Rectal smooth muscle tissue (tissue), 1 donor: ENCODE measurements at regions not wholly inside any gene's neighbourhood (a gene's known extent, or its start where the extent isn't known, plus 50 kb on each side); places are given as distances from the start of the nearest gene placed in this dataset.

Source experiments
- H3K27ac ChIP-seq: one replicate; pipeline ENCODE4 v1.7.0; 2013; ENCODE audit warnings: low read depth, low read length, inconsistent platforms
- H3K27me3 ChIP-seq: one replicate; pipeline ENCODE4 v1.7.0; 2013; ENCODE audit warnings: low read length; ENCODE audit not compliant: control insufficient read depth, insufficient read depth
- H3K36me3 ChIP-seq: one replicate; pipeline ENCODE4 v1.7.0; 2013; ENCODE audit warnings: low read length; ENCODE audit not compliant: control insufficient read depth, insufficient read depth
- H3K4me1 ChIP-seq: one replicate; pipeline ENCODE4 v1.7.0; 2013; ENCODE audit warnings: low read length; ENCODE audit not compliant: control insufficient read depth, insufficient read depth
- H3K4me3 ChIP-seq: one replicate; pipeline ENCODE4 v1.7.0; 2013; ENCODE audit warnings: low read length
- H3K9ac ChIP-seq: one replicate; pipeline ENCODE4 v1.7.0; 2013; ENCODE audit warnings: low read length

DNA sequence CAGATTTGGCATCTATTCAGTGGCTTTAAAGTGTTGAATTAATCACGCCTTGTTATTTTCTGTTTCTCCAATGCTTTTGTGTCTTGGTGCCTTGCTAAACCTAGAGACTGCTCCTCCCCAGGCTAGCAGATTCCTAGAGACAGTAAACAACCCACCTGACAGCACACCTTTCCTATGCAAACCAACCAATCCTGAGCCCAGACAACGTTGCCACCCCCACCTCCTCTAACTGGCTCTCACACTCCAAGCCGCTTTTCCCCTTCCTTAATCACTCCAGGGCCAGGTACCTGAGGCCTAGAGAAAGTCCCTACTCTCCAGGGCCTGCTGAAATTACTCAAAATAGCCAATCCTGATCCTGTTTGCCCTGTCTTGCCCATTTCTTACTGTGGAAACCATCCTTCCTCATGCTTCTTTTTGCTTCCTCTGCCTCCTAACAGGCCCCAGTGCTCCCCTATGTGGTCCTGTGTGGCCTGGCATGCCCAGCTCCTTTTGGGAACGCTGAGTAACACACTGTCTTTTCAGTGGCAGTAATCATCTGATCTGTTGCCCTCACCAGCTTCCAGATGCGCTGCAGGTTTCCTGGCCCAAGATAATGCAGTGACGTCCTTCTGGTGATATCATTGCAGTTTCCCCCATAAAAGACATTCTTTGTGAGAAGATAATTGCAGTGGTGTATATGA, 53.4 kb downstream of the GAS1 start:
- no peaks in the 10 kb centered on the region for H3K4me1 ChIP-seq
- no peaks in the 10 kb centered on the region for H3K27me3 ChIP-seq
- no peak overlapping the region for H3K4me3 ChIP-seq
- no peaks in the 10 kb centered on the region for H3K36me3 ChIP-seq
- H3K9ac ChIP-seq: no peak overlapping the region
- H3K27ac ChIP-seq: no peak overlapping the region

- H3K27me3 ChIP-seq: no peaks in the 10 kb centered on the region
- no peaks in the 10 kb centered on the region for H3K36me3 ChIP-seq
- no peak overlapping the region for H3K4me3 ChIP-seq
- H3K4me1 ChIP-seq: no peaks in the 10 kb centered on the region
- no peak overlapping the region for H3K27ac ChIP-seq
- H3K9ac ChIP-seq: no peak overlapping the region
Observed at GRCh38 chr9:86892576-86892975, 54.7 kb downstream of the GAS1 start.

- no peaks in the 10 kb centered on the region for H3K36me3 ChIP-seq
- H3K4me3 ChIP-seq: no peak overlapping the region
- H3K27ac ChIP-seq: no peak overlapping the region
- H3K9ac ChIP-seq: no peak overlapping the region
- H3K4me1 ChIP-seq: no peaks in the 10 kb centered on the region
- H3K27me3 ChIP-seq: no peaks in the 10 kb centered on the region
Observed at GRCh38 chr9:86891886-86892437, 55.3 kb downstream of the GAS1 start.

DNA sequence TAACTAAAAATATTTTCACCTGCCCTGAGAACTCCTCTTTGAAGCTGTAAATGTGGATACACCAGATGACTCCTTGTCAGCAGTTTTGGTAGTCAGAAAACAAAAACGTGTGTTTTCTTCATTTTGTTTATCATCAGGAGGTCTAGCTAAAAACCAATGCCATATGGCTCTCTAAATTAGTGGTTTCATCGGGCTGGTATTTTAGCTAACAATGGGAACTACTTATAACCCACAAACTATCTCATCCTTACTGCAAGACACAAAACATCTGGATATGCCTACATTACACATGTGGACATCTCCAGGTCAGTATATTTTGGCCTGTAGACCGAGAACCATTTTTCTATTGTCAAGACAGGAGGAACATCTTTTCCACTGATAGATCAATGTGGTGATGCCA, 56.2 kb downstream of the GAS1 start:
- Histone ChIP-seq H3K4me1 (no peaks in the 10 kb centered on the region), H3K4me3 (no peak overlapping the region), H3K27me3 (no peaks in the 10 kb centered on the region), H3K27ac (no peak overlapping the region), H3K36me3 (no peaks in the 10 kb centered on the region), H3K9ac (no peak overlapping the region)

DNA sequence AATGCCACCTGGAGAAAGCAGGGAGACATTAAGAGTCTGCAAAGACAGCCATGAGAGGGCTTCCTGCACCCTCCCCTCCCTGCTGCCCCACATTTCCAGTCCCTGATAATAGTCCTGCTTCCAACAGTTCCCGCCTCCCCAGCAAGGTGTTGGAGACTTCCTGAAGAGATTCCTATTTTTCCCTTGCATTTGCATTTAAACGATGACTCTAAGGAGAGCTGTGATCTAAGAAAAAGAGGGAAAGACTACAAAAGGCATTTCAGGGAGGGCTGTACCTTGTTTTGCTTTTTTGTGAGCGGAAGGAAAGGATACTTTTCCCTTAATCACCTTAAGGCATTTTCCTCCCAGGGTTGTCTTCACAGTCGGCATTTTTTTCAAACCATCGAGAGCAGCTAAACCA, 62.1 kb downstream of the GAS1 start:
- Histone ChIP-seq H3K27ac (no peak overlapping the region), H3K4me1 (no peaks in the 10 kb centered on the region), H3K36me3 (no peaks in the 10 kb centered on the region), H3K27me3 (no peaks in the 10 kb centered on the region), H3K9ac (no peak overlapping the region), H3K4me3 (no peak overlapping the region)

DNA sequence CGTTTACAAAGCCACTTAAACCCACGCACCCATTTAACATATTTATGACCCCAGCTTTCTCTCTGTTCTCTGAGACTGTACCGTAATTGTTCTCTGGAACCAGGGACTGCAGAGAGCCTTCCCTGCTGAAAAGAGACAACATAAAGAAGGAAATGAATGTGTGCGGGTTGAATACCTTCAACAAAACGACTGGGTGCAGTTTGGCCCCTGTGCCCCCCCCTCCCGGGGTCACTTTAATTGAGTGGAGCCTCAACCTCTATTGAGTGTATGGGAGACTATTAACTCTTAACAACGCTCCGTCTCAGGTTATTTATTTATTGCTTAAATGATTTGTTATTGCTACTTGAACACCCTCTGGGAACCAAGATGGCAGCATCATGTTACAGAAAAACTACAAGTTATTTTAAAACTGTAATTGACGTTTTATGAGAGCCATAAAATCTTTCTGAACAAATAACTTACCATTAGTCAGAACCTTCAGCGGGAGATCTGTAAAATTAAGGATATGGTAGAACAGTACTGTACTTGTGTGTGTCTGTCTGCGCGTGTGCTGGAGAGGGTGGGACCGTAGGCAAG, 70.6 kb downstream of the GAS1 start:
- Histone ChIP-seq H3K9ac (no peak overlapping the region), H3K27me3 (no peaks in the 10 kb centered on the region), H3K4me3 (no peak overlapping the region), H3K4me1 (no peaks in the 10 kb centered on the region), H3K36me3 (no peaks in the 10 kb centered on the region), H3K27ac (no peak overlapping the region)

DNA sequence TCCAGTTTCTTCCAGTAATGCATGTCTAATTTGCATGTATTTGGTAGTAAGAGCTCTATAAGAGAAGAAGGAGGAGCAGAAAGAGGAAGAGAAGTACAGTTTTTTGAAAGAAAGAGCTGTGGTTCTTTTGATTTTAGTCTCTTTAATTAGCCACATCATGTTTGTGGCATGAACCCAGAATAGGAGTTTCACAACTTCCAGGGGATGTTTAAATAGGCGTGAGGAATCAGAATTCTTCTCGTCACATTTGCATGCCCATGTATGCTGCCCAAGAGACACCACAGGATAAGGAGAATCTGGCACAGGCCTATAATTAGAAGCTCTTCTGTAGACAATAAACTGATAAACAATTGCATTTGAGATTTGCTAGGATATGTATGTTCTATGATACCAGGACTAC, 78.7 kb downstream of the GAS1 start:
- Histone ChIP-seq H3K4me1 (peaks cover 5% of the 10 kb centered on the region), H3K4me3 (no peak overlapping the region), H3K9ac (no peak overlapping the region), H3K27me3 (no peaks in the 10 kb centered on the region), H3K36me3 (no peaks in the 10 kb centered on the region), H3K27ac (no peak overlapping the region)

- Histone ChIP-seq H3K9ac (no peak overlapping the region), H3K27me3 (no peaks in the 10 kb centered on the region), H3K36me3 (no peaks in the 10 kb centered on the region), H3K4me3 (no peak overlapping the region), H3K27ac (no peak overlapping the region), H3K4me1 (peaks cover 5% of the 10 kb centered on the region)
Observed at GRCh38 chr9:86867804-86868313, 79.4 kb downstream of the GAS1 start.

DNA sequence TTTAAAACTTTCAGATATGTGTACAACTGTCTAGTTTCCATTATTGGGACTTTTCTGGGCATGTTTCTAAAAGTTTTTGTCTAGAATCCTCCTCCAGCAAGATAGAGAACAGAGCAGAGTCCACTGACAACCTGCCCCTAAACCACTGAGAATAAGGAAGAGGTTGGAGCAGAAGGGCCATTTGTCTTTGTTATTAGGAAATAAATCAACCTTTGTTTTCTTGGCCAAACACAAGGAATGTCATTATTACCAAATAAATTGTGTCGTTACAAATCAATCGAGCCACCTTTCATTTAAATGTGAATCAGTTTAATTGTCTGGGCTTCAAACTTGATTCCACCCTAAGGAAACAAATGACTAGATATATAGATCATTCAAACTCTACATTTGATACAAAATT, 81.4 kb downstream of the GAS1 start:
- no peaks in the 10 kb centered on the region for H3K36me3 ChIP-seq
- peaks cover 5% of the 10 kb centered on the region for H3K4me1 ChIP-seq
- no peaks in the 10 kb centered on the region for H3K27me3 ChIP-seq
- H3K4me3 ChIP-seq: no peak overlapping the region
- no peak overlapping the region for H3K27ac ChIP-seq
- no peak overlapping the region for H3K9ac ChIP-seq

DNA sequence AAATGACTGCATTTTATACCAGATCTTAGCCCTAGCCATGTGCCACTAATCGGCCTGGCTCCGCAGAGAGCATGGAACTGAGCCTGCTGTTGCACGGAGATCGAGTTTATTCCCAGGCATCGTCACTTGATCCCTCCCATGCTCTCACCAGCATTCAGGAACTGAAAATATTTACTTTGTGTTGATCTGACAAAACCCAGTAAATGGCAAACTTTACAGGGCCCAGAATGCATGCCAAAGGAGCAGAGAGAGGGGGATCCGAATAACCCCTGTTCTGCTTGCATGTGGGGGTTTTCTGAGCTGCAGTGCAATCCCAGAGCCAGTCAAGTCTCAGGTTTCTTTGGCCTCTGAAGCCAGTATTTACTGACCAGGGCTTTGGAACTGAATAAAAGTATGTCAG, 87.3 kb downstream of the GAS1 start:
- no peak overlapping the region for H3K9ac ChIP-seq
- H3K36me3 ChIP-seq: no peaks in the 10 kb centered on the region
- no peak overlapping the region for H3K27ac ChIP-seq

DNA sequence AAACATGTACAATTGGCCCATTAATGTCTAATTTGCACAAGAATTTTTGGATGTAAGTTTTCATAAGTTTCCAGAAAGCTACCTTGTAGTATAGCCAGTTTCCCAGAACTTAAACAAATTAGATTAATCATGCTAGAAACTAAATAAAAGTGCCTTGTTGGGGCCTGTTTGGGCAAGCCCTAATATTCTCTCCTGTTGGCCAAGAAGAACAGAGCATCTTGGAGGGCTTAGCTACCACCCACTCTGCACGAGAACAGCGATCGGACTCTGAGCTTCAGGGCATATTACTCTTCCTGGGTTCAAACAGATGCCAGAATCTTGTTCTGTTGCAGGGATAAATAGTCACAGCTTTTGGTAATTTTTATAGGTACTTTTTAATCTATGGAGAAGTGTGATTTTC, 88.2 kb downstream of the GAS1 start:
- Histone ChIP-seq H3K27ac (no peak overlapping the region), H3K36me3 (no peaks in the 10 kb centered on the region), H3K9ac (no peak overlapping the region), H3K27me3 (no peaks in the 10 kb centered on the region), H3K4me3 (no peak overlapping the region), H3K4me1 (no peaks in the 10 kb centered on the region)

More for the DNA sequence above, 87.3 kb downstream of the GAS1 start:
- H3K4me1 ChIP-seq: no peaks in the 10 kb centered on the region
- no peak overlapping the region for H3K4me3 ChIP-seq
- no peaks in the 10 kb centered on the region for H3K27me3 ChIP-seq

- Histone ChIP-seq H3K36me3 (no peaks in the 10 kb centered on the region), H3K27me3 (no peaks in the 10 kb centered on the region), H3K9ac (no peak overlapping the region), H3K4me3 (no peak overlapping the region), H3K4me1 (no peaks in the 10 kb centered on the region), H3K27ac (no peak overlapping the region)
Observed at GRCh38 chr9:86858009-86858408, 89.3 kb downstream of the GAS1 start.

GRCh38 chr9:86856259-86856658, 91.0 kb downstream of the GAS1 start:
- Histone ChIP-seq H3K4me1 (no peaks in the 10 kb centered on the region), H3K27me3 (no peaks in the 10 kb centered on the region), H3K36me3 (no peaks in the 10 kb centered on the region), H3K4me3 (no peak overlapping the region), H3K9ac (no peak overlapping the region), H3K27ac (no peak overlapping the region)
